ENCODE measurements at regions not wholly inside any gene's neighbourhood (a gene's known extent, or its start where the extent isn't known, plus 50 kb on each side); places are given as distances from the start of the nearest gene placed in this dataset.

GRCh38 chr14:48748151-48748675 lies 838.0 kb downstream of the RPS29 start:
- TF ChIP-seq CTCF (conservative IDR thresholded peaks at IDR 0.05; ENCODE audit: low read depth, low read length) (no peak), EZH2 (IDR thresholded peaks at IDR 0.05; ENCODE audit: borderline replicate concordance, low read depth, low read length, poor library complexity, severe bottlenecking) (no peak)
